GM18909 (cell line): ENCODE measurements at regions not wholly inside any gene's neighbourhood (a gene's known extent, or its start where the extent isn't known, plus 50 kb on each side); places are given as distances from the start of the nearest gene placed in this dataset.

Experiments
- ATAC-seq: cut with Tn5 transposase; IDR thresholded peaks from one replicate; pipeline ENCODE4 v1.9.1; 2021; ENCODE audit warnings: mild to moderate bottlenecking; ENCODE audit not compliant: unreplicated experiment, poor library complexity

DNA sequence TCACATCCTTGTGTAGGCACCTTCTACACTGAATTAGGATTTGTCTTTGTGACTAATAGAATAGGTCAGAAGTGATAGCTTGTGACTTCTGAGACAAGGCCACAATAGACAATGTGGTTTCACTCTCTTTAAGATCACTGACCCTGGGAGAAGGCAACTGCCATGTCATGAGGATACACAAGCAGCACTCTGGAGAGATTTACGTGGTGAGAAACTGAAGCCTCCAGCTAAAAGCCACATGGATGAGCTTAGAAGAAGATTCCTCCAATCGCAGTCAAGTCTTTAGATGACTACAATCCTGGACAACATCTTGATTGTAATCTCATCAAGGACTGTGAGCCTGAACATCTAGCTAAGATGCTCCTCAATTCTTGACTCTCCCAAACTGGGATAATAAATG lies 206.6 kb downstream of the ESM1 start:
- ATAC-seq: no peak

DNA sequence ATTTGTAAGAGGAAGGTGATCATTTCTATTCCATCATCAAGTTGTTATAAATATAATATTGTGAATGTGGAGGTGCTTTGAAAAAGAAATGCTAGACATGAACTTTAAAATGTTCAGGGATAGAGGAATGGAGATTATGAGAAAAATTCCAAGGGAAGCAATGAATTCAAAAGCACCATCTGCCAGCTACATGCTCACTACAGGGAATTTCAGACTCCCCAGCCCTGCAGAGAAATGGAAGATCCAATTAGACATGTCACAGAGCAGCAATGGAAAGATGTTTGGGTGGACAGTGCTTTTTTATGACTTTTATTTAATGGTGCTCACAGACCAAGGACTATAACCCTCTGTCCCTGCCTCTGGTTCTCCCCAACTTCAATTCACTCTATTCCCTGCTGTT lies 209.7 kb downstream of the ESM1 start:
- no peak for ATAC-seq

- ATAC-seq: no peak
Measured at GRCh38 chr5:54774281-54775170, 210.9 kb downstream of the ESM1 start.

GRCh38 chr5:54772684-54773083 lies 212.7 kb downstream of the ESM1 start:
- ATAC-seq: no peak

DNA sequence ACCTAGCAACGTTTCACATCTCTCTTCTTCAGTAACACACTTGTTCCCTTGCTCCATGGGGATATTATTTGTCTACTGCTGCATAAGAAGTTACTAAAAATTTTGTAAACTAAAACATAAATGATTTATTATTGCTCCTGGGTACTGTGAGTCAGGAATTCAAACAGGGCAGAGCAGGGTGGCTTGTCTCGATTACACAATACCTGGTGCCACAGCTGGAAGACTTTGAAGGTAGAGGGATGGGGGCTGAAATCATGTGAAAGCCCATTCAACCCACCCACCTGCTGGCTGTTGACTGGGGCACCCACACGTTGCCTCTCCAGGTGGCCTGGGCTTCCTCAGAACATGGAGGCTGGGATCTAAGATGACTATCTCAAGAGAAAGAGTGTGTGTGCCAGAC lies 213.2 kb downstream of the ESM1 start:
- ATAC-seq: no peak

GRCh38 chr5:54769746-54770145 lies 215.6 kb downstream of the ESM1 start:
- no peak for ATAC-seq

- no peak for ATAC-seq
Measured at GRCh38 chr5:54769072-54769471, 216.3 kb downstream of the ESM1 start.

DNA sequence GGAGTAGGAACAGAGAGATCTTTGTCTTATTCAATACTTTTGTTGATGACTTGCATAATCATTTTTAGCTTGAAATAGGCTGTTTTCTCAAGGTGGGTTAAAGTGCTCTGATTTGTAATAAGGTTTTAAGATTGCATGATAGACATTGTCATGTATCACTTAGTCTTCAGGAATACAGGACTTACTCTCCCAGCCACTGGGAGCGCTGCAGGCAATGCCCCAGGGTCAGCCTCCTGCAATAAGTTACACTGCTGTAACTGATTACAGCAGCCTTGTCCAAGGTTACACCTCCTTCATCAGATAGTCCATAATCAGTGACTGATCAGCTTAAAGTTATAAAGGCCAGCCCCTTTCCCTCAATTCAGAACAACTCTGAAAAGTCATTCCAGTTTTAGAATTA lies 218.6 kb downstream of the ESM1 start:
- no peak for ATAC-seq

- no peak for ATAC-seq
Measured at GRCh38 chr5:54765165-54766028, 220.0 kb downstream of the ESM1 start.

GRCh38 chr5:54764102-54765090 lies 221.0 kb downstream of the ESM1 start:
- ATAC-seq: no peak

- no peak for ATAC-seq
Measured at GRCh38 chr5:54761213-54761701, 224.1 kb downstream of the ESM1 start.

DNA sequence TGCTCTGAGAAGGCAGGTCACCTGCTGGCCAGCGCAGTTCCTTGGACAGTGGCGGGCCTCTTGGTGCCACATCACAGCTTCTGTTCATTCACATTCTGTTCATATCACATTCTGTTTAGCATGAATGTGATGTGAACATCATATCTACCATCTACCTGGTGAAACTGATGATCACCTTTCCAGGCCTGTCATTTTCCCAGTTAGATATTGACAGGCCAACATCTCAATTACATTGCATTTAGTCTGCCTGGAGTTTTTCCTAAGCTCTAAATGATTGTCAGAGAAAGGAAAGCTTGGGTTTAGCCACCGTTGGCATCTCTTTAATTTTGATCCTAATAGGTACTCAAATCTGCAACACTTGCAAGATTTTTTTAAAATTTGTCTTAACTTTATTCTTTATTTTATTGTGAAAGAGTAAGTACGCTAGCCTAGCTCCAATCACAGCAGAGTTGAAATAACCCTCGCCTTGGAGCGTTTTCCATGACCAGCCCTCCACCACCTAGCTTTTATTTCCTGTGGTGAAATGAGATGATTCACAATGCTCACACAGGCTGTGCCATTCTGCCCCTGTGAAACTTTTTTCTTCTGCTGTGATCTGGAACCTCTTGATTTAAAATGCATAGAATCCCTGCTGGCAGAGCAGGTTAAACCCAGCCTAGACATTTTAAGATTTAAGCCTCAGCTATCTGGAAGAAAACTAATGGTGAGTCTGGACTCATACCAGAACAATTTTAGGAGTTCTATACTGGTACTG lies 225.0 kb downstream of the ESM1 start:
- ATAC-seq: no peak

GRCh38 chr5:54758038-54758437 lies 227.4 kb downstream of the ESM1 start:
- no peak for ATAC-seq

DNA sequence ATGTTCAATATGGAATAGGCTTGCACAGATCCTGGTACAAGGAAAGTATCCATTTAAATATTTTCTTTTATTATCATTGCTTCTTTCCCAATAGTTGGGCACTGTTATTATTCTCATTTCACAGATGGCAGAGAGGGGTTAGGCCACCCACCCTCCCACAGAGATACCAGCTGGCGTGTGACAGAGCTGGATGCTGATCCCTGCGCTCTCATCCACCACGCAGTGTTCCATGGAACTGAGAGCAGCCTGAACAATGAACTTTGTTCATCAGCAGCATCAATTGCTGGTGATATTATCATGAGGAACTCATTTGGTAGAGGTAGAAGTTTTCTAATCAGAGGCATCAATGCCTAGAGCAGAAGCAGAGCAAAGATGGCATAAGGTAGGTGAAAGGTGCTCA lies 227.9 kb downstream of the ESM1 start:
- no peak for ATAC-seq

DNA sequence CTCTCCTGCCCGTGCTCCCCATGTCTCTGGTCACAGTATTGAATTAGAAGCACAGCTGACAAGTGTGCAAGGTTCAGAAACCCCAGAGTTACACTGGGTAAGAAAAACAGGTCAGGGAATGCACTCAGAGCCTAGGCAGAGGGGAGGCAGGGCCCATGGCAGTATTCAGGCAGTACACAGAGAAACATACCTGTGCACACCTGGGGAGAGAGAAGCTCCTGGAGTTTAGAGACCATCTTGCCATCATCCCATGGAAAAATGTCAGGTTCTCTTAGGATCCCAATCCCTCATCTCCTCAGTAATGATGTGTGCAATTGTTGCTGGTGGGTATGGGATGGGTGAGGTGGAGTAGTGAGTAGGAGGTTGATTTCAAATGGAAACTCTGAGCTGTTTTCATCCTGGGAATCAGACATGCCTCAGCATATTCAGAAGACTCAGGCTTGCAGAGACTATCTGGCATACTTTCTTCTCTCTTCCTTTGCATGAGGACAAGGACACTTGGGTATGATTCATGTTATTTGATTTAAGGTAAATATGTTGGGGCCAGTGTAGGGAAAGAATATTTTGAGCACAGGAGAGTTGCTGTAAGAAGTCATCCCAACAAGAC lies 228.5 kb downstream of the ESM1 start:
- ATAC-seq: no peak

DNA sequence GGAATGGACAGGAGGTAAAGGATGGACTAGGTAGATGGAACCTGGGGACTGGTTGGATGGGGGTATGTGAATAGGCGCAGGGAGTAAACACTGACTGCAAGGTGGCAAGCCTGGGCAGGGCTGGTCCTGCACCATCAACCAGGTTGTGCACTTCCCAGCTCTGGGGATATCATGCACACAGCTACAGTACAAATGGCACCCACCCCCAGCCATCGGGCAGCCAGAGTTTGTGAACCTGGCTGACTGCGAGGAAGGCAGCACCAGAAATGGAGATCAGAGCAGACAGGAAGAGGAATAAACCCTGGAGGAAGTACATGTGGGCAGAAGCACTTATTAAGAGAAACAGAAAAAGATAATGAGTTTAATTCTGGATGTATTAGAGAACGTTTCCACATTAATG lies 229.1 kb downstream of the ESM1 start:
- ATAC-seq: no peak

DNA sequence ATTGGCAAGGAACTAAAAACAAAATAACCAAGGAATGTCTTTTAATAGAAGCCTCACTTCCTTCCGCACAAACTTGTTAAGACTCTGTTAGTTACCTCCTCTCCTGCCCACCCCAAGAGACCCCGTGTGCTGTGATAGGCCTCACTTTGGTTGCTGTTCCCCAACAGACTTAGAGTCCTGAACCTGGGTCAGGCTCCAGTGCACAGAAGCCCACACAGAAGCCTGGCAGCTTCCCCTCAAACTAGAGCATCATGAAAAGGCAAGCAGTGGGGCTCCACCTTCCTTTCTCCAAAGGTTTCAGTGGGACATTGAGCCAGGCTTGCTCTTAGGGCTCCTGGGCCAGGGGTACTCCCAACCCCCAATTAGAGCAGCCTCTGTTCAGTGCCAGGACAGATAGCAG lies 230.5 kb downstream of the ESM1 start:
- ATAC-seq: no peak

DNA sequence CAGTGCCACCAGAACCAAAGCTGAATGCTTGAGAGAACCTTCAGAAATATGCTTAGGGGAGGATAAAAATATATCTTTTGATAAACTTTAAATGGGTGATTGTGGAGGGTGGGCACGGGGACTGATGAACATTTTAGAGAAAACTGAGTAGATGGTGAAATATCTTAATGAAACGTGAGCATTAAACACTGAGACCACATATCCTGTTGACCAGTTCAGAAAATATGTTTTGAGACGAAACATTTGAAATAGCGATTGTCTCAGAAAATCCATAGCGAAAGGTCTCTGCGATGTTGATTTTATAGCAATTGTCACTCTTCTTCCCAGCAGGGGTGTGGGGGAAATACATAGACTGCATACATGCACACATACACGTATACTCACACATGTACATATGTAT lies 231.0 kb downstream of the ESM1 start:
- no peak for ATAC-seq

DNA sequence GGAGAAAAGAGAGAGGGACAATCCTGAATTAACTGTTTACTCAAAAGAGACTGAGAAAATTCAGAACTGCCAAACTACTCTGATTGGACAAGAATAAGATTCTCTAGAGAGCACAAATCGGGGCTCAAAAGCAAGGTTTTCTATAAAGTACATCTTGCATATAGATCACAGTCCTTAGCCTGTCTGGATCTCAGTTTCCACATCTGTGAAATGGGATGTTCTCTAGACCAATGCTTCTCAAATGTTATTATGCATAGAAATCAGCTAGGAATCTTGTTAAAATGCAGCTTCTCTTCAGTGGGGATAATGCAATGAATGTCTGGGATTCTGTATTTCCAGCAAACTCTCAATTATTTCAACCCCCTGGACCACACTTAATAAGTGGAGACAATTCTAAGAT lies 231.6 kb downstream of the ESM1 start:
- no peak for ATAC-seq
